GM12878 (cell line): ENCODE measurements at regions not wholly inside any gene's neighbourhood (a gene's known extent, or its start where the extent isn't known, plus 50 kb on each side); places are given as distances from the start of the nearest gene placed in this dataset.

Source experiments
- ATAC-seq: fragments of 200-7000 bp; cut with Tn5 transposase; 3 replicates; pipeline ENCODE4 v1.9.1; 2020; ENCODE audit warnings: mild to moderate bottlenecking, moderate library complexity
- BruUV-seq: library from RNA; stranded (reverse); fragments of 400-500 nt; replicated peaks from 2 replicates; lab custom pipeline; 2021; lab: Mats Ljungman, UMichigan
- CTCF ChIA-PET: fragments of 300-600 bp; sonication (Branson Sonifier 250); formaldehyde crosslinking; extraction: SDS; loops from one replicate; lab custom pipeline; 2021; ENCODE audit warnings: inconsistent platforms; lab: Yijun Ruan, JAX
- POLR2A ChIA-PET: fragments of 350-600 bp; formaldehyde crosslinking; extraction: SDS; loops from one replicate; lab custom pipeline; 2021; ENCODE audit warnings: inconsistent platforms; lab: Charles Lee
- RAD21 ChIA-PET: fragments of 300-600 bp; sonication (Branson Sonifier 250); formaldehyde crosslinking; loops from one replicate; lab custom pipeline; 2023; ENCODE audit warnings: antibody characterized with exemption; ENCODE audit not compliant: unreplicated experiment; lab: Charles Lee
- SMC1A ChIA-PET: fragments of 300-600 bp; sonication (Branson Sonifier 250); formaldehyde crosslinking; loops from one replicate; lab custom pipeline; 2023; ENCODE audit not compliant: unreplicated experiment, uncharacterized antibody; lab: Charles Lee
- DNase-seq: peaks from one replicate; pipeline ENCODE4 v3.0.0-alpha.2; 2011; ENCODE audit warnings: low read depth, low spot score
- FAIRE-seq: peaks from 3 replicates; lab custom pipeline; 2011; peaks lifted over from hg19 to GRCh38; lab: Jason Lieb, UNC
- H2AFZ ChIP-seq: 2 replicates; pipeline ENCODE4 v1.6.0; 2011; ENCODE audit warnings: low read depth, low read length, control low read depth; ENCODE audit not compliant: control insufficient read depth
- H3K27ac ChIP-seq: 2 replicates; pipeline ENCODE4 v1.5.1; 2011; ENCODE audit warnings: control low read depth; ENCODE audit not compliant: control insufficient read depth, insufficient read depth
- H3K27me3 ChIP-seq, 2 experiments: replicated peaks in 1 of 2; 2 replicates each; pipeline versions ENCODE4 v1.6.0 to v1.6.1; 2011; ENCODE audit warnings: low read length in 1 of 2; ENCODE audit not compliant: control insufficient read depth in 2 of 2, insufficient read depth in 2 of 2
- H3K36me3 ChIP-seq, 2 experiments: 2 replicates each; pipeline ENCODE4 v1.5.1; 2011; ENCODE audit warnings: low read length in 1 of 2; ENCODE audit not compliant: control insufficient read depth in 2 of 2, insufficient read depth in 2 of 2
- H3K4me1 ChIP-seq: 2 replicates; pipeline ENCODE4 v1.6.1; 2011; ENCODE audit warnings: mild to moderate bottlenecking, low read length, moderate library complexity, mixed read lengths; ENCODE audit not compliant: control insufficient read depth, insufficient read depth
- H3K4me2 ChIP-seq: 2 replicates; pipeline ENCODE4 v1.6.0; 2011; ENCODE audit warnings: control low read depth; ENCODE audit not compliant: control insufficient read depth, insufficient read depth
- H3K4me3 ChIP-seq: fragments of 200-600 bp; sonication (generic); 2 replicates; pipeline ENCODE4 v1.5.1; 2016
- H3K79me2 ChIP-seq: 2 replicates; pipeline ENCODE4 v1.6.0; 2011; ENCODE audit warnings: low read length; ENCODE audit not compliant: control insufficient read depth, insufficient read depth
- H3K9ac ChIP-seq: 2 replicates; pipeline ENCODE4 v1.8.0; 2011; ENCODE audit warnings: low read length, control low read depth, mixed read lengths; ENCODE audit not compliant: control insufficient read depth, insufficient read depth
- H3K9me3 ChIP-seq: replicated peaks from 3 replicates; pipeline ENCODE4 v1.5.1; 2011; ENCODE audit warnings: mild to moderate bottlenecking, low read length; ENCODE audit not compliant: control insufficient read depth, insufficient read depth
- H4K20me1 ChIP-seq: 2 replicates; pipeline ENCODE4 v1.6.0; 2011; ENCODE audit not compliant: control insufficient read depth, insufficient read depth
- ASH2L ChIP-seq: fragments of 300-600, 200-600 bp; sonication (generic); IDR thresholded peaks from 2 replicates; pipeline ENCODE4 v1.6.1; 2017; ENCODE audit warnings: low read depth, mild to moderate bottlenecking, borderline replicate concordance
- BMI1 ChIP-seq: fragments of 450-650 bp; IDR thresholded peaks from 2 replicates; pipeline ENCODE4 v1.6.1; 2016; ENCODE audit warnings: mild to moderate bottlenecking, moderate library complexity, borderline replicate concordance
- CHD4 ChIP-seq: fragments of 200-600 bp; sonication (generic); IDR thresholded peaks from 2 replicates; pipeline ENCODE4 v1.6.1; 2016; ENCODE audit warnings: mild to moderate bottlenecking
- E4F1 ChIP-seq: fragments of 450-650 bp; IDR thresholded peaks from 2 replicates; pipeline ENCODE4 v1.6.1; 2018; ENCODE audit warnings: borderline replicate concordance, mild to moderate bottlenecking; ENCODE audit not compliant: partially characterized antibody
- ELK1 ChIP-seq: IDR thresholded peaks from 2 replicates; pipeline ENCODE4 v1.6.1; 2012; ENCODE audit warnings: low read depth, low read length, improper control_type of control experiment
- ETV6 ChIP-seq, 2 experiments: fragments of 450-650 bp in 1 of 2; IDR thresholded peaks in 1 of 2; conservative IDR thresholded peaks in 1 of 2; 2 replicates each; pipeline ENCODE4 v1.6.1; 2014; ENCODE audit warnings: antibody characterized with exemption in 1 of 2, borderline replicate concordance in 1 of 2, low read depth in 1 of 2, mild to moderate bottlenecking in 1 of 2, moderate library complexity in 1 of 2
- FOXK2 ChIP-seq: fragments of 450-650 bp; IDR thresholded peaks from 2 replicates; pipeline ENCODE4 v1.6.1; 2017; ENCODE audit warnings: mild to moderate bottlenecking, moderate library complexity
- MEF2A ChIP-seq: IDR thresholded peaks from 2 replicates; pipeline ENCODE4 v1.6.1; 2011; ENCODE audit warnings: low read depth, mild to moderate bottlenecking, low read length, moderate library complexity; ENCODE audit not compliant: insufficient read depth
- NFIC ChIP-seq: IDR thresholded peaks from 2 replicates; pipeline ENCODE4 v1.6.1; 2012; ENCODE audit warnings: low read depth, mild to moderate bottlenecking, inconsistent platforms, low read length, moderate library complexity
- NFYA ChIP-seq: IDR thresholded peaks from 2 replicates; pipeline ENCODE4 v1.6.1; 2011; ENCODE audit warnings: low read depth, mild to moderate bottlenecking, low read length, improper control_type of control experiment, borderline replicate concordance
- RELA ChIP-seq: fragments of 450-650 bp; IDR thresholded peaks from 2 replicates; pipeline ENCODE4 v1.8.0; 2014; ENCODE audit warnings: borderline replicate concordance; ENCODE audit not compliant: partially characterized antibody
- SMAD5 ChIP-seq: IDR thresholded peaks from 2 replicates; pipeline ENCODE4 v1.6.1; 2016; ENCODE audit warnings: antibody characterized with exemption, low read depth
- TBL1XR1 ChIP-seq: IDR thresholded peaks from 2 replicates; pipeline ENCODE4 v1.6.1; 2012; ENCODE audit warnings: low read depth, low read length, improper control_type of control experiment
- YY1 ChIP-seq: IDR thresholded peaks from 2 replicates; pipeline ENCODE4 v1.6.1; 2011; ENCODE audit warnings: low read depth, mild to moderate bottlenecking, low read length
- ZNF217 ChIP-seq: fragments of 450-650 bp; IDR thresholded peaks from 2 replicates; pipeline ENCODE4 v1.6.1; 2017; ENCODE audit warnings: antibody characterized with exemption, mild to moderate bottlenecking
- ZNF384 ChIP-seq: IDR thresholded peaks from 2 replicates; pipeline ENCODE4 v1.6.1; 2012; ENCODE audit warnings: low read depth, mild to moderate bottlenecking, low read length, improper control_type of control experiment, borderline replicate concordance
- WGBS: methylation state at CpG from one replicate; pipeline ENCODE4 v1.1.6; 2016; ENCODE audit warnings: low lambda C conversion rate; ENCODE audit not compliant: insufficient replicate concordance, insufficient coverage; ENCODE audit errors: missing lambda C conversion rate; 5-methylcytosine and 5-hydroxymethylcytosine counted together
- in situ Hi-C: fragments of 300-500 bp; cut with MboI; formaldehyde crosslinking; loops from 9 replicates; pipeline ENCODE4 v1.14.3; 2018; ENCODE audit warnings: mixed read lengths
- intact Hi-C: fragments of 100-400 bp; cut with micrococcal nuclease; formaldehyde crosslinking; loops from one replicate; pipeline ENCODE4 v1.14.2; 2022; ENCODE audit not compliant: unreplicated experiment

DNA sequence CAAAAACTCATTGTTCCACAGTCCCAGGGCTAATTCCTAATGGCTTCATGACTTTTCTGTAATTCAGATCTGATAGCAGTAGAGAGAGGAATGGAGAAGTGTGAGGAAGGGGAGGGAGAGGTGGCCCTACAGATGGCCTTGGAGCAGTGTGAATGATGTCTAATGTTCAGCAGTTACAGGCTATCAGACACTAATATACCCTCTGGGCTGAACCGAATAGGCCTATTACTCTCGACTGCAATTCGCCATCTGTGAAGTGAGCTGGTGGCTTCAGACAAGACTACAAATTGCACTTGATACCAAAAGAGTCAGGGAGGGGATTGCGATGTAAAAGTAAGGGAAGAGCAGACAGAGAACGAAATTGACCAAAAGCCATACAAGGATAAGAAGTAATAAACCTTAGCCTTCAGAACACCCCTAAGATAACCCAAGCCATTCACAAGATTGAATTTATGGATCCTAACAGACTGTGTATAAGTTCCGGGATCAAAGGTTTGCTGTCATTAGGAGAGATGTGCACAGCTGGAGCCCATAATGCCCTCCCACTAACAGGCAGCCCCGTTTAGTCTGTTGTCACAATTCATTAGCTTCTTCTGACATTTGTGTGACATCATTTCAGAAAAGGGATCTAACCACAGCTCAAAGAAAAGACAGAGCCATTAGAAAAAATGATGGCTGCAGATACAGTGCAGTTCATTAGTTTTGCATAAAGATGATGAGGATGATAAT lies 642.4 kb upstream of the API5 start (continued):
- no peak for TF ChIP-seq RELA

DNA sequence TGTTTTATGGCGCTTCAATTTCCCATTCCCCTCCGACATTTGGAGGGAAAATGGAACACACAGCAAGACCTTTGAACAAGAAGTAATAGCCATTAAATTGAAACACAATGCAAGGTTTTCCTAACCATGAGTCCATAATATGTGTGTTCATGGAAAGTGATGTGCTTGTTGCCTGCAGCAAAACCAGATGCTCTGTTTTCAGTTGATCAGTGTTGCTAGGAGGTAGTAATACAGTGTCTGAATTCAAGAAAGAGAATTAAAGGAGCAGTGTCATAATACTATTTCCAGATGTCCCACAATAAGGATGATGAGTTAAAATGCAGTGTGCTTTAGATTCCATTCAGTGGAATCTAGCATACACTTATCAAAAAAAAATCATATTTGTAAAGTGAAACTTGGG lies 637.4 kb upstream of the API5 start:
- intact Hi-C loops = no loop called here
- Histone ChIP-seq H3K36me3 (no peaks in the 10 kb centered on the region), H2AFZ (no peak overlapping the region), H3K27me3 (no peaks in the 10 kb centered on the region), H3K4me1 (no peaks in the 10 kb centered on the region), H3K9me3 (no peaks in the 10 kb centered on the region), H3K79me2 (no peaks in the 10 kb centered on the region), H3K4me3 (no peak overlapping the region)
- no peak for DNase-seq
- FAIRE-seq = no peak
- BruUV-seq = no TSS peak
- WGBS = 33% methylated on average over 2 of the region's 2 CpGs
- TF ChIP-seq ASH2L (no peak), ZNF384 (no peak), ETV6 (conservative IDR thresholded peaks at IDR 0.05 in 1 of 2, IDR thresholded peaks at IDR 0.05 in 1 of 2; ENCODE audit: borderline replicate concordance in 1 of 2, low read depth in 1 of 2) (no peak), ELK1 (no peak), ZNF217 (no peak), BMI1 (no peak), TBL1XR1 (no peak), E4F1 (no peak), NFYA (no peak), NFIC (no peak), SMAD5 (no peak), YY1 (no peak), CHD4 (no peak), FOXK2 (no peak), MEF2A (no peak)
- TF ChIP-seq, all 136 proteins: peak for 0
- in situ Hi-C loops = no loop called here
- no peak for ATAC-seq
- Histone ChIP-seq H3K9ac (no peak overlapping the region), H4K20me1 (no peaks in the 10 kb centered on the region), H3K4me2 (no peak overlapping the region), H3K27ac (no peak overlapping the region)
- RAD21 ChIA-PET = no interaction called here
- CTCF ChIA-PET = no interaction called here
- POLR2A ChIA-PET = no interaction called here
- SMC1A ChIA-PET = no interaction called here
